Peyer's patch (tissue), 4 donors: ENCODE measurements at regions not wholly inside any gene's neighbourhood (a gene's known extent, or its start where the extent isn't known, plus 50 kb on each side); places are given as distances from the start of the nearest gene placed in this dataset.

Source experiments
- CTCF ChIP-seq, 6 experiments: fragments of 450-650 bp in 4 of 6; fragments of 200-600 bp in 2 of 6; sonication (generic) in 1 of 6; IDR thresholded peaks; one replicate each; pipeline ENCODE4 v1.5.1; 2017 to 2019; ENCODE audit warnings: antibody characterized with exemption in 6 of 6, mild to moderate bottlenecking in 3 of 6, moderate library complexity in 1 of 6
- POLR2A ChIP-seq, 2 donors: fragments of 450-650 bp; IDR thresholded peaks; one replicate each; pipeline ENCODE4 v1.5.1; 2017; ENCODE audit warnings: antibody characterized with exemption in 2 of 2, mild to moderate bottlenecking in 2 of 2, moderate library complexity in 2 of 2

GRCh38 chr22:49412236-49412635, 415.4 kb downstream of the BRD1 start:
- no peak for TF ChIP-seq CTCF (IDR thresholded peaks at IDR 0.05)
- TF ChIP-seq POLR2A (IDR thresholded peaks at IDR 0.05), result no peak
